ENCODE measurements at regions not wholly inside any gene's neighbourhood (a gene's known extent, or its start where the extent isn't known, plus 50 kb on each side); places are given as distances from the start of the nearest gene placed in this dataset.

DNA sequence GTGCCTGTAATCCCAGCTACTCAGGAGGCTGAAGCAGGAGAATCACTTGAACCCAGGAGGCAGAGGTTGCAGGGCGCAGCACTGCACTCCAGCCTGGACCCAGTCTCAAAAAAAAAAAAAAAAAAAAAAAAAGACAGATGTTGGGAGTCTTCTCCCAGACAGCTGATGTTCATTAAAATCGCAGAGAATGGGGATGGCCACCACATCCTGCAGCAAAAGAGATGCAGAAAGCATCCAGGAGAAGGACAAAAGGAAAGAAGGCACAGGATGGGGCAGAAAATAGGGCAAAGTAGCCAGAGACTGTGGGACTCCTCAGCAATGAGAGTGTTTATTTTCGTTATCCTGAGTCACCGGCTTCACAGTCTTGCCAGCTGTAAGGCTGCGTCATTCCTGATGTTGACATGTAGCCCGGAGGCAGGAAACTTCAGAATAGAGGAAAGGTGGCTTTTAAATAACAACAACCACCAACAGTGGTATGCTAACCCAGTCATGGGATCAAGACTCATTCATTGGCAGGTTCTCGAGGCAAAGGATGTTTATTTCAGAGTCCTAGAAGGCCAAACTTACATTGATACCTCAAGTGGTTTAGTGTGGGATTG lies 149.5 kb upstream of the SVIL start (continued):
- TF ChIP-seq, protein P1, sequence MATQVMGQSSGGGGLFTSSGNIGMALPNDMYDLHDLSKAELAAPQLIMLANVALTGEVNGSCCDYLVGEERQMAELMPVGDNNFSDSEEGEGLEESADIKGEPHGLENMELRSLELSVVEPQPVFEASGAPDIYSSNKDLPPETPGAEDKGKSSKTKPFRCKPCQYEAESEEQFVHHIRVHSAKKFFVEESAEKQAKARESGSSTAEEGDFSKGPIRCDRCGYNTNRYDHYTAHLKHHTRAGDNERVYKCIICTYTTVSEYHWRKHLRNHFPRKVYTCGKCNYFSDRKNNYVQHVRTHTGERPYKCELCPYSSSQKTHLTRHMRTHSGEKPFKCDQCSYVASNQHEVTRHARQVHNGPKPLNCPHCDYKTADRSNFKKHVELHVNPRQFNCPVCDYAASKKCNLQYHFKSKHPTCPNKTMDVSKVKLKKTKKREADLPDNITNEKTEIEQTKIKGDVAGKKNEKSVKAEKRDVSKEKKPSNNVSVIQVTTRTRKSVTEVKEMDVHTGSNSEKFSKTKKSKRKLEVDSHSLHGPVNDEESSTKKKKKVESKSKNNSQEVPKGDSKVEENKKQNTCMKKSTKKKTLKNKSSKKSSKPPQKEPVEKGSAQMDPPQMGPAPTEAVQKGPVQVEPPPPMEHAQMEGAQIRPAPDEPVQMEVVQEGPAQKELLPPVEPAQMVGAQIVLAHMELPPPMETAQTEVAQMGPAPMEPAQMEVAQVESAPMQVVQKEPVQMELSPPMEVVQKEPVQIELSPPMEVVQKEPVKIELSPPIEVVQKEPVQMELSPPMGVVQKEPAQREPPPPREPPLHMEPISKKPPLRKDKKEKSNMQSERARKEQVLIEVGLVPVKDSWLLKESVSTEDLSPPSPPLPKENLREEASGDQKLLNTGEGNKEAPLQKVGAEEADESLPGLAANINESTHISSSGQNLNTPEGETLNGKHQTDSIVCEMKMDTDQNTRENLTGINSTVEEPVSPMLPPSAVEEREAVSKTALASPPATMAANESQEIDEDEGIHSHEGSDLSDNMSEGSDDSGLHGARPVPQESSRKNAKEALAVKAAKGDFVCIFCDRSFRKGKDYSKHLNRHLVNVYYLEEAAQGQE (tag by site-specific recombination; IDR thresholded peaks at IDR 0.05), result no peak
- TF ChIP-seq ZNF48 (tag by site-specific recombination; IDR thresholded peaks at IDR 0.05) (no peak), ZNF664 (tag by site-specific recombination; IDR thresholded peaks at IDR 0.05) (no peak), ZNF423 (tag by site-specific recombination; IDR thresholded peaks at IDR 0.05) (no peak), ZNF311 (tag by site-specific recombination; IDR thresholded peaks at IDR 0.05; ENCODE audit: borderline replicate concordance) (no peak), ZNF571 (tag by site-specific recombination; IDR thresholded peaks at IDR 0.05) (no peak), ZNF391 (tag by site-specific recombination; IDR thresholded peaks at IDR 0.05; ENCODE audit: borderline replicate concordance, low read depth) (peak; percentile 90), HOXD13 (CRISPR knock-in tag; IDR thresholded peaks at IDR 0.05; ENCODE audit: borderline replicate concordance) (no peak), ZNF585B (tag by site-specific recombination; IDR thresholded peaks at IDR 0.05) (no peak), SALL2 (tag by site-specific recombination; IDR thresholded peaks at IDR 0.05; ENCODE audit: borderline replicate concordance) (no peak), KLF7 (tag by site-specific recombination; IDR thresholded peaks at IDR 0.05; ENCODE audit: borderline replicate concordance) (no peak), ZNF555 (tag by site-specific recombination; conservative IDR thresholded peaks at IDR 0.05) (no peak), ZFHX2 (tag by site-specific recombination; conservative IDR thresholded peaks at IDR 0.05) (no peak), WT1 (tag by site-specific recombination; IDR thresholded peaks at IDR 0.05) (peak; percentile 67; the same call in 1 of the 2 replicates), TRIM28 (IDR thresholded peaks at IDR 0.05; ENCODE audit: borderline replicate concordance, low read length) (peak; percentile 73; the same call in 1 of the 2 replicates), ZNF560 (tag by site-specific recombination; IDR thresholded peaks at IDR 0.05; ENCODE audit: borderline replicate concordance) (no peak), ZNF248 (tag by site-specific recombination; IDR thresholded peaks at IDR 0.05) (no peak), ZNF155 (tag by site-specific recombination; IDR thresholded peaks at IDR 0.05) (no peak), ZNF221 (tag by site-specific recombination; IDR thresholded peaks at IDR 0.05; ENCODE audit: borderline replicate concordance) (no peak), MEIS1 (CRISPR knock-in tag; IDR thresholded peaks at IDR 0.05; ENCODE audit: borderline replicate concordance) (no peak), ZNF37A (tag by site-specific recombination; IDR thresholded peaks at IDR 0.05) (no peak), ZNF132 (tag by site-specific recombination; IDR thresholded peaks at IDR 0.05; ENCODE audit: borderline replicate concordance) (no peak), SCRT2 (tag by site-specific recombination; IDR thresholded peaks at IDR 0.05) (no peak), OSR2 (tag by site-specific recombination; IDR thresholded peaks at IDR 0.05) (peak; percentile 50)
- TF ChIP-seq, protein P2, sequence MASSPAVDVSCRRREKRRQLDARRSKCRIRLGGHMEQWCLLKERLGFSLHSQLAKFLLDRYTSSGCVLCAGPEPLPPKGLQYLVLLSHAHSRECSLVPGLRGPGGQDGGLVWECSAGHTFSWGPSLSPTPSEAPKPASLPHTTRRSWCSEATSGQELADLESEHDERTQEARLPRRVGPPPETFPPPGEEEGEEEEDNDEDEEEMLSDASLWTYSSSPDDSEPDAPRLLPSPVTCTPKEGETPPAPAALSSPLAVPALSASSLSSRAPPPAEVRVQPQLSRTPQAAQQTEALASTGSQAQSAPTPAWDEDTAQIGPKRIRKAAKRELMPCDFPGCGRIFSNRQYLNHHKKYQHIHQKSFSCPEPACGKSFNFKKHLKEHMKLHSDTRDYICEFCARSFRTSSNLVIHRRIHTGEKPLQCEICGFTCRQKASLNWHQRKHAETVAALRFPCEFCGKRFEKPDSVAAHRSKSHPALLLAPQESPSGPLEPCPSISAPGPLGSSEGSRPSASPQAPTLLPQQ (tag by site-specific recombination; IDR thresholded peaks at IDR 0.05), result peak; percentile 79
- TF ChIP-seq, protein P3, sequence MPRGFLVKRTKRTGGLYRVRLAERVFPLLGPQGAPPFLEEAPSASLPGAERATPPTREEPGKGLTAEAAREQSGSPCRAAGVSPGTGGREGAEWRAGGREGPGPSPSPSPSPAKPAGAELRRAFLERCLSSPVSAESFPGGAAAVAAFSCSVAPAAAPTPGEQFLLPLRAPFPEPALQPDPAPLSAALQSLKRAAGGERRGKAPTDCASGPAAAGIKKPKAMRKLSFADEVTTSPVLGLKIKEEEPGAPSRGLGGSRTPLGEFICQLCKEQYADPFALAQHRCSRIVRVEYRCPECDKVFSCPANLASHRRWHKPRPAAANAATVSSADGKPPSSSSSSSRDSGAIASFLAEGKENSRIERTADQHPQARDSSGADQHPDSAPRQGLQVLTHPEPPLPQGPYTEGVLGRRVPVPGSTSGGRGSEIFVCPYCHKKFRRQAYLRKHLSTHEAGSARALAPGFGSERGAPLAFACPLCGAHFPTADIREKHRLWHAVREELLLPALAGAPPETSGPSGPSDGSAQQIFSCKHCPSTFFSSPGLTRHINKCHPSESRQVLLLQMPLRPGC (tag by site-specific recombination; IDR thresholded peaks at IDR 0.05), result peak; percentile 97
- TF ChIP-seq, protein P4, sequence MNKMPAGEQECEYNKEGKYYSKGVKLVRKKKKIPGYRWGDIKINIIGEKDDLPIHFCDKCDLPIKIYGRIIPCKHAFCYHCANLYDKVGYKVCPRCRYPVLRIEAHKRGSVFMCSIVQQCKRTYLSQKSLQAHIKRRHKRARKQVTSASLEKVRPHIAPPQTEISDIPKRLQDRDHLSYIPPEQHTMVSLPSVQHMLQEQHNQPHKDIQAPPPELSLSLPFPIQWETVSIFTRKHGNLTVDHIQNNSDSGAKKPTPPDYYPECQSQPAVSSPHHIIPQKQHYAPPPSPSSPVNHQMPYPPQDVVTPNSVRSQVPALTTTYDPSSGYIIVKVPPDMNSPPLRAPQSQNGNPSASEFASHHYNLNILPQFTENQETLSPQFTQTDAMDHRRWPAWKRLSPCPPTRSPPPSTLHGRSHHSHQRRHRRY (tag by site-specific recombination; IDR thresholded peaks at IDR 0.05), result no peak
- TF ChIP-seq, protein P5, sequence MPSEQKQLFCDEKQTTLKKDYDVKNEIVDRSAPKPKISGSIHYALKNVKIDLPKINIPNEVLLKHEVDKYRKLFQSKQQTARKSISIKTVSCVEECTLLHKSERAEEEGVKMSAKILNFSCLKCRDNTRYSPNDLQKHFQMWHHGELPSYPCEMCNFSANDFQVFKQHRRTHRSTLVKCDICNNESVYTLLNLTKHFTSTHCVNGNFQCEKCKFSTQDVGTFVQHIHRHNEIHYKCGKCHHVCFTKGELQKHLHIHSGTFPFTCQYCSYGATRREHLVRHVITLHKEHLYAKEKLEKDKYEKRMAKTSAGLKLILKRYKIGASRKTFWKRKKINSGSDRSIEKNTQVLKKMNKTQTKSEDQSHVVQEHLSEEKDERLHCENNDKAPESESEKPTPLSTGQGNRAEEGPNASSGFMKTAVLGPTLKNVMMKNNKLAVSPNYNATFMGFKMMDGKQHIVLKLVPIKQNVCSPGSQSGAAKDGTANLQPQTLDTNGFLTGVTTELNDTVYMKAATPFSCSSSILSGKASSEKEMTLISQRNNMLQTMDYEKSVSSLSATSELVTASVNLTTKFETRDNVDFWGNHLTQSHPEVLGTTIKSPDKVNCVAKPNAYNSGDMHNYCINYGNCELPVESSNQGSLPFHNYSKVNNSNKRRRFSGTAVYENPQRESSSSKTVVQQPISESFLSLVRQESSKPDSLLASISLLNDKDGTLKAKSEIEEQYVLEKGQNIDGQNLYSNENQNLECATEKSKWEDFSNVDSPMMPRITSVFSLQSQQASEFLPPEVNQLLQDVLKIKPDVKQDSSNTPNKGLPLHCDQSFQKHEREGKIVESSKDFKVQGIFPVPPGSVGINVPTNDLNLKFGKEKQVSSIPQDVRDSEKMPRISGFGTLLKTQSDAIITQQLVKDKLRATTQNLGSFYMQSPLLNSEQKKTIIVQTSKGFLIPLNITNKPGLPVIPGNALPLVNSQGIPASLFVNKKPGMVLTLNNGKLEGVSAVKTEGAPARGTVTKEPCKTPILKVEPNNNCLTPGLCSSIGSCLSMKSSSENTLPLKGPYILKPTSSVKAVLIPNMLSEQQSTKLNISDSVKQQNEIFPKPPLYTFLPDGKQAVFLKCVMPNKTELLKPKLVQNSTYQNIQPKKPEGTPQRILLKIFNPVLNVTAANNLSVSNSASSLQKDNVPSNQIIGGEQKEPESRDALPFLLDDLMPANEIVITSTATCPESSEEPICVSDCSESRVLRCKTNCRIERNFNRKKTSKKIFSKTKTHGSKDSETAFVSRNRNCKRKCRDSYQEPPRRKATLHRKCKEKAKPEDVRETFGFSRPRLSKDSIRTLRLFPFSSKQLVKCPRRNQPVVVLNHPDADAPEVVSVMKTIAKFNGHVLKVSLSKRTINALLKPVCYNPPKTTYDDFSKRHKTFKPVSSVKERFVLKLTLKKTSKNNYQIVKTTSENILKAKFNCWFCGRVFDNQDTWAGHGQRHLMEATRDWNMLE (tag by site-specific recombination; conservative IDR thresholded peaks at IDR 0.05; ENCODE audit: low read depth), result 0 out of 2 replicates have a peak, but pooled peaks have one; percentile 24
